ENCODE measurements at regions not wholly inside any gene's neighbourhood (a gene's known extent, or its start where the extent isn't known, plus 50 kb on each side); places are given as distances from the start of the nearest gene placed in this dataset.

DNA sequence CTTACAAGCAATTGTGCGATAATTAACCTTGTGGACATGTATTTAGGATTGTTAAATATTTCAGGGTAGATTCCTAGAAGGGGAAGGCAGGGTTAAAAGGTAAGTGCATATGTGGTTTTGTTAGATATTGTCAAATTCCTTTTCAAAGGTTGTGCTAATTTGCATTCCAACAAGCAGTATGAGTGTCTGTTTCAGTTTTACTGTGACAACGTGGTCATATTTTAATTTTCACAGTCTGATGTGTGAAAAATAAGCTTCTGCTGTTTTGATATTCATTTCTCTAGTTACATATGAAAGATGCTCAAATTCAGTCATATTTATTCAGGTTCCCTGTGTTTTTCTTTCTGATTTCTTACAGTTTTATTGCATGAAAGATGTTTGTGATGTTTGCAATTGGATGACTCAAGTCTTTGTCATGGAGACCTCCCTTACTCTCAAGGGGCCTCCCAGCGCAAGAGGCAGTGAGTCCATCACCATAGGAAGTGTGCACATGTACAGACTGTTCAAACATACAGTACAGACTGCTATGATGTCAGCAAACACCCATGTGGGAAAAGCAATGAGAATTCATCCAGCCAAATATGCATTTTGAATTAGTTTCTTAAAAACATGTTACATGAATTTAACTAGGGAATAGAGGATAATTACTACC is 310.8 kb downstream of the GALR1 start:
- H3K9me3 ChIP-seq: no peaks in the 10 kb centered on the region
- Mint-ChIP-seq H3K36me3 (no peaks in the 10 kb centered on the region), H3K27me3 (peaks cover 7 to 12% of the 10 kb centered on the region in 2 donors), H3K9me3 (no peaks in the 10 kb centered on the region), H3K4me3 (no peak overlapping the region), H3K4me1 (no peaks in the 10 kb centered on the region), H3K27ac (no peak overlapping the region)
- no peak overlapping the region for H3K4me3 ChIP-seq (ENCODE audit: control insufficient read depth in 1 of 2, extremely low read depth in 1 of 2, low read length in 1 of 2)
- no peaks in the 10 kb centered on the region for H3K4me1 ChIP-seq (ENCODE audit: control insufficient read depth in 1 of 2, extremely low read depth in 1 of 2, insufficient read depth in 2 of 2, low read length in 2 of 2)
- CTCF ChIA-PET: no interaction called here
- no peaks in the 10 kb centered on the region for H3K36me3 ChIP-seq (ENCODE audit: control insufficient read depth in 2 of 2, extremely low read depth in 1 of 2, insufficient read depth in 1 of 2, low read length in 1 of 2)
- POLR2A ChIA-PET: no interaction called here
- H3K27ac ChIP-seq (ENCODE audit: low read length): no peak overlapping the region
- WGBS (ENCODE audit: insufficient coverage): no CpG with 5 or more reads among the region's 3 CpGs
- ATAC-seq (replicated peaks in 1 of 4) (no peak), DNase-seq (no peak)
- peaks cover 0 to 3% of the 10 kb centered on the region in 2 experiments for H3K27me3 ChIP-seq (replicated peaks in 1 of 2; ENCODE audit: control insufficient read depth in 2 of 2, extremely low read depth in 1 of 2, insufficient read depth in 2 of 2, low read length in 1 of 2)

DNA sequence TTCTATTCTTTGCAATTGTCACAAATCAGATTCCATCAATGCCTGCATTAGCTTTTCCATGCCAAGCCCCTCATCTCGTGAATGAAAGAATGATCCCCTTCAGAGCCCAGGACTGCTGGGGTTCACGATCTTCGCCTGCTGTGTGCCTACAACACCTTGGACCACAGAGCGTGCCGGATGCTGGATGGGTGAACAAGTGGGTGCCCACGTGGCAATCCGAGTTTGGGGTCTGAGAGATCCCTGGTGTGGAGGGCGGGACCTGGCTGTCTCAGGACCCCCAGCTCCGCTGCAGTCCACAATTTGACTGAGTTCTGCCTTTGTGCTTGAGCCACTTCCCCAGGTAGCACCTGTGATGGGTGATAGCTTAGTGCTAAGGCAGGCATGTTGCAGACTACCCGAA is 317.0 kb downstream of the GALR1 start:
- no peak overlapping the region for H3K4me3 ChIP-seq (ENCODE audit: control insufficient read depth in 1 of 2, extremely low read depth in 1 of 2, low read length in 1 of 2)
- DNase-seq (no peak), ATAC-seq (replicated peaks in 1 of 4) (no peak)
- Mint-ChIP-seq H3K9me3 (peaks cover 4 to 10% (median 4%) of the 10 kb centered on the region in 3 donors), H3K4me3 (no peak overlapping the region), H3K4me1 (no peaks in the 10 kb centered on the region), H3K27me3 (peaks cover 4 to 9% of the 10 kb centered on the region in 2 donors), H3K36me3 (no peaks in the 10 kb centered on the region), H3K27ac (no peak overlapping the region)
- H3K27ac ChIP-seq (ENCODE audit: low read length): no peak overlapping the region
- 88% methylated on average over 8 of the region's 10 CpGs for WGBS (ENCODE audit: insufficient coverage)
- ChIA-PET POLR2A (no interaction called here), CTCF (interaction anchor here in 1 of 2 donors (0.6 kb wide), 1 partner anchor 120 kb away, joined by 4 read pairs; no protein-coding TSS in a partner anchor)
- H3K4me1 ChIP-seq (ENCODE audit: control insufficient read depth in 1 of 2, extremely low read depth in 1 of 2, insufficient read depth in 2 of 2, low read length in 2 of 2): no peaks in the 10 kb centered on the region
- H3K27me3 ChIP-seq (replicated peaks in 1 of 2; ENCODE audit: control insufficient read depth in 2 of 2, extremely low read depth in 1 of 2, insufficient read depth in 2 of 2, low read length in 1 of 2): peaks cover 0 to 14% of the 10 kb centered on the region in 2 experiments
- no peaks in the 10 kb centered on the region for H3K9me3 ChIP-seq
- H3K36me3 ChIP-seq (ENCODE audit: control insufficient read depth in 2 of 2, extremely low read depth in 1 of 2, insufficient read depth in 1 of 2, low read length in 1 of 2): no peaks in the 10 kb centered on the region

DNA sequence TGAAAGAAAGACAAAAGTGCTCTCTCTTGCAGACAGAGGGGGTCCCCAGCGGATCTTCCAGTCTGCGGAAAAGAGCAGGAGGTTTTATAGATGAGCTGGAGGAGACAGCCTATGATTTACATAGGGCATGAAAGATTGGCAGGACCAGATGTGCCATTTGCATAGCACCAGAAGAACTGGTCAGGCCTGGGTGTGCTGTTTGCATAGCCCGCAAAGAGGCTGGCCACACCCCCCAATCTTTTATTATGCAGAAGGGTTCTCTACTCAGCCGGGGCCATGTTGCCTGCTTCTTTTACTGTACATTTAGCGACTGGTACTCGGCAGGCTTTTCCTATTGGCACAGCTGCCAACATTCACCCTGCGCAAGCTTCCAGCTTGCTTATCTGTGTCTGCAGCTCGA is 317.6 kb downstream of the GALR1 start:
- no peak overlapping the region for H3K27ac Mint-ChIP-seq
- H3K9me3 Mint-ChIP-seq: peaks cover 4 to 10% (median 4%) of the 10 kb centered on the region in 3 donors
- Histone ChIP-seq H3K27me3 (replicated peaks in 1 of 2; ENCODE audit: control insufficient read depth in 2 of 2, extremely low read depth in 1 of 2, insufficient read depth in 2 of 2, low read length in 1 of 2) (peaks cover 0 to 20% of the 10 kb centered on the region in 2 experiments), H3K4me1 (ENCODE audit: control insufficient read depth in 1 of 2, extremely low read depth in 1 of 2, insufficient read depth in 2 of 2, low read length in 2 of 2) (no peaks in the 10 kb centered on the region), H3K9me3 (no peaks in the 10 kb centered on the region), H3K36me3 (ENCODE audit: control insufficient read depth in 2 of 2, extremely low read depth in 1 of 2, insufficient read depth in 1 of 2, low read length in 1 of 2) (no peaks in the 10 kb centered on the region), H3K4me3 (ENCODE audit: control insufficient read depth in 1 of 2, extremely low read depth in 1 of 2, low read length in 1 of 2) (no peak overlapping the region), H3K27ac (ENCODE audit: low read length) (no peak overlapping the region)
- no peak overlapping the region for H3K4me3 Mint-ChIP-seq
- 90% methylated on average over 5 of the region's 8 CpGs for WGBS (ENCODE audit: insufficient coverage)
- ChIA-PET POLR2A (no interaction called here), CTCF (no interaction called here)
- H3K4me1 Mint-ChIP-seq: no peaks in the 10 kb centered on the region
- H3K36me3 Mint-ChIP-seq: no peaks in the 10 kb centered on the region
- peaks cover 10 to 12% of the 10 kb centered on the region in 2 donors for H3K27me3 Mint-ChIP-seq
- DNase-seq (no peak), ATAC-seq (replicated peaks in 1 of 4) (no peak)

DNA sequence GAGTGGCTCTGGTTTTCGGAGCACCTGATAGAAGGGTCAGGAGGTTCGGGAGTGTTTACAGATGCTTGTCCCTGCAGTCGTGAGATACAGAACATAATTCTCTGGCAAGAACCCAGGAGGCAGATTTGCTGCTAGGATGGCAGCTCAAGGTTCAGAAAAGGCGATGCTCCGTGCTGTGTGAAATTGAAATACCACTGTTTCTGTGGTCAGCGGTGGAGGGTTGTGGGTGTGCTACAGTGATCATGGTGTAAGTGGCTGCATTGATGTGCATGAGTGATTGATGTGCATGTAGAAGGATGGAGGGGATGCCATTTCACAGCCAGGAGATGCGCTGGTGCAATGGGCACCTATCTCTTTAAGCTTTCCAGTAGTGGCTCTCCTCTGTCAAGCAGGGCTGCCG is 322.1 kb downstream of the GALR1 start:
- H3K4me1 ChIP-seq (ENCODE audit: control insufficient read depth in 1 of 2, extremely low read depth in 1 of 2, insufficient read depth in 2 of 2, low read length in 2 of 2): no peaks in the 10 kb centered on the region
- WGBS (ENCODE audit: insufficient coverage): 87% methylated on average over 8 of the region's 8 CpGs
- Mint-ChIP-seq H3K27me3 (peaks cover 26 to 31% of the 10 kb centered on the region in 2 donors), H3K36me3 (no peaks in the 10 kb centered on the region), H3K27ac (no peak overlapping the region), H3K4me1 (no peaks in the 10 kb centered on the region), H3K9me3 (peaks cover 4 to 10% (median 4%) of the 10 kb centered on the region in 3 donors), H3K4me3 (no peak overlapping the region)
- H3K4me3 ChIP-seq (ENCODE audit: control insufficient read depth in 1 of 2, extremely low read depth in 1 of 2, low read length in 1 of 2): no peak overlapping the region
- ATAC-seq (replicated peaks in 1 of 4) (no peak), DNase-seq (no peak)
- no peaks in the 10 kb centered on the region for H3K36me3 ChIP-seq (ENCODE audit: control insufficient read depth in 2 of 2, extremely low read depth in 1 of 2, insufficient read depth in 1 of 2, low read length in 1 of 2)
- H3K9me3 ChIP-seq: no peaks in the 10 kb centered on the region
- H3K27me3 ChIP-seq (replicated peaks in 1 of 2; ENCODE audit: control insufficient read depth in 2 of 2, extremely low read depth in 1 of 2, insufficient read depth in 2 of 2, low read length in 1 of 2): peaks cover 0 to 26% of the 10 kb centered on the region in 2 experiments
- CTCF ChIA-PET: no interaction called here
- H3K27ac ChIP-seq (ENCODE audit: low read length): no peak overlapping the region
- POLR2A ChIA-PET: no interaction called here

DNA sequence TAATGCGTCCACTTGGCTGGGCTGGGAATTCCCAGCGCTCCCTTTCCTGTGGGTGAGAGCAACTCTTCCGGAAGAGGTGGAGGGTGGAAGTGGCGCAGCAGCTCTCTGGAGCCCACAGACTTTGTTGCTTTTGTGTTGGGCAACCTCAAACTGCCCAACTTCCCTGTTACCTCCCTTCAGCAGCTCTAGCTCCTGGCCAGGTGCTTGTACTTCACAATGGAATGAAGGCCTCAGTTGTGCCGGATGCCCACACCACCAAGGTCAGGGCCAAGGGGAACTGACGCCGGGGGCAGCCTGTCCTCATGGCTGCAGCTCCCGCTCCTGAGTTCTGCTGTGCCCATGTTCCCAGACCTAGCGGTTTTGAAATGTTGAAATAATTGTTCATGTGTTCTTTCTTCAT is 322.9 kb downstream of the GALR1 start:
- Mint-ChIP-seq H3K36me3 (no peaks in the 10 kb centered on the region), H3K4me1 (no peaks in the 10 kb centered on the region), H3K27ac (no peak overlapping the region), H3K4me3 (no peak overlapping the region), H3K27me3 (peaks cover 29 to 35% of the 10 kb centered on the region in 2 donors), H3K9me3 (peaks cover 4 to 10% (median 4%) of the 10 kb centered on the region in 3 donors)
- no peak for ATAC-seq (replicated peaks in 1 of 4)
- Histone ChIP-seq H3K36me3 (ENCODE audit: control insufficient read depth in 2 of 2, extremely low read depth in 1 of 2, insufficient read depth in 1 of 2, low read length in 1 of 2) (no peaks in the 10 kb centered on the region), H3K9me3 (no peaks in the 10 kb centered on the region), H3K4me1 (ENCODE audit: control insufficient read depth in 1 of 2, extremely low read depth in 1 of 2, insufficient read depth in 2 of 2, low read length in 2 of 2) (no peaks in the 10 kb centered on the region), H3K27ac (ENCODE audit: low read length) (no peak overlapping the region), H3K27me3 (replicated peaks in 1 of 2; ENCODE audit: control insufficient read depth in 2 of 2, extremely low read depth in 1 of 2, insufficient read depth in 2 of 2, low read length in 1 of 2) (peaks cover 0 to 25% of the 10 kb centered on the region in 2 experiments), H3K4me3 (ENCODE audit: control insufficient read depth in 1 of 2, extremely low read depth in 1 of 2, low read length in 1 of 2) (no peak overlapping the region)
- no peak for DNase-seq
- ChIA-PET CTCF (no interaction called here), POLR2A (no interaction called here)
- WGBS (ENCODE audit: insufficient coverage): 83% methylated on average over 1 of the region's 9 CpGs

DNA sequence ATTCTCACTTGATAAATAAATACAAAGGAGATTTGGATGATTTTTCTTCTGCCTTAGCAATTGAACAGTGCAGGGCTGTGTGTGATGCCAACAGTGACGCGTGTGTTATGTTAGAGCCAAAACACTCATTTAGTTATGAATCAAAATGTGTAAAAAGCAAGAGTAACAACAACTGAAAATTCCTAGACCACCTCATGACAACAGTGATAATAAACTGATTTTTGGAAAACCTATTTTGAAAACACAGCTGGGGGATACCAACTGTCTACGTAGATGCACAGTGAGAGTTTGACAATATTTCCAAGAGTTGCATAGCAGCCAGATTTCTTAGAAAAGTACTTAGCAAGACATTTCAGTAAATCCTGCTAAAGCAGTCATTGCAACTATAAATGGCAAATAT is 323.9 kb downstream of the GALR1 start:
- H3K4me1 ChIP-seq (ENCODE audit: control insufficient read depth in 1 of 2, extremely low read depth in 1 of 2, insufficient read depth in 2 of 2, low read length in 2 of 2): no peaks in the 10 kb centered on the region
- no peak overlapping the region for H3K27ac ChIP-seq (ENCODE audit: low read length)
- WGBS (ENCODE audit: insufficient coverage): 80% methylated on average over 1 of the region's 3 CpGs
- H3K36me3 ChIP-seq (ENCODE audit: control insufficient read depth in 2 of 2, extremely low read depth in 1 of 2, insufficient read depth in 1 of 2, low read length in 1 of 2): no peaks in the 10 kb centered on the region
- H3K9me3 ChIP-seq: no peaks in the 10 kb centered on the region
- ATAC-seq (replicated peaks in 1 of 4) (no peak), DNase-seq (no peak)
- Mint-ChIP-seq H3K27ac (no peak overlapping the region), H3K4me3 (no peak overlapping the region), H3K27me3 (peaks cover 29 to 35% of the 10 kb centered on the region in 2 donors), H3K4me1 (no peaks in the 10 kb centered on the region), H3K9me3 (peaks cover under 1 to 1% (median under 1%) of the 10 kb centered on the region in 3 donors), H3K36me3 (no peaks in the 10 kb centered on the region)
- CTCF ChIA-PET: no interaction called here
- peaks cover 0 to 30% of the 10 kb centered on the region in 2 experiments for H3K27me3 ChIP-seq (replicated peaks in 1 of 2; ENCODE audit: control insufficient read depth in 2 of 2, extremely low read depth in 1 of 2, insufficient read depth in 2 of 2, low read length in 1 of 2)
- POLR2A ChIA-PET: no interaction called here
- H3K4me3 ChIP-seq (ENCODE audit: control insufficient read depth in 1 of 2, extremely low read depth in 1 of 2, low read length in 1 of 2): no peak overlapping the region
